Astrocyte of the spinal cord (primary cell): ENCODE measurements at regions not wholly inside any gene's neighbourhood (a gene's known extent, or its start where the extent isn't known, plus 50 kb on each side); places are given as distances from the start of the nearest gene placed in this dataset.

Experiments used
- DNase-seq: peaks from one replicate; pipeline ENCODE4 v3.0.0; 2011; ENCODE audit warnings: low read depth, low spot score
- H3K4me3 ChIP-seq: 2 replicates; pipeline ENCODE4 v1.5.1; 2011; ENCODE audit warnings: low read depth, mild to moderate bottlenecking, low read length, moderate library complexity
- CTCF ChIP-seq: IDR thresholded peaks from 2 replicates; pipeline ENCODE4 v1.5.1; 2012; ENCODE audit warnings: low read depth, mild to moderate bottlenecking, low read length, inconsistent platforms
- in situ Hi-C: cut with HindIII; loops from 2 replicates; pipeline ENCODE4 v1.10.0; 2017; ENCODE audit warnings: low sequenced_read_pairs

GRCh38 chr2:14749884-14750283, 117.4 kb downstream of the LRATD1 start:
- in situ Hi-C loops = no loop called here
- TF ChIP-seq CTCF = no peak
- DNase-seq = peak; percentile 21
- H3K4me3 ChIP-seq = no peak overlapping the region

- DNase-seq = no peak
- no peak overlapping the region for H3K4me3 ChIP-seq
- TF ChIP-seq CTCF = no peak
- in situ Hi-C loops = no loop called here
These were observed 117.9 kb downstream of the LRATD1 start for GRCh38 chr2:14750433-14750832.

- in situ Hi-C loops = no loop called here
- no peak overlapping the region for H3K4me3 ChIP-seq
- no peak for TF ChIP-seq CTCF
- no peak for DNase-seq
These were observed 119.1 kb downstream of the LRATD1 start for GRCh38 chr2:14751581-14751980.

- DNase-seq = no peak
- no peak for TF ChIP-seq CTCF
- in situ Hi-C loops = no loop called here
- H3K4me3 ChIP-seq = no peak overlapping the region
These were observed 119.8 kb downstream of the LRATD1 start for GRCh38 chr2:14752295-14752694.

GRCh38 chr2:14756122-14756541, 123.6 kb downstream of the LRATD1 start:
- no peak for TF ChIP-seq CTCF
- DNase-seq = peak; percentile 18
- in situ Hi-C loops = no loop called here
- H3K4me3 ChIP-seq = no peak overlapping the region

- in situ Hi-C loops = no loop called here
- DNase-seq = peak; percentile 81
- TF ChIP-seq CTCF = no peak
These were observed 124.6 kb downstream of the LRATD1 start for GRCh38 chr2:14756981-14757657.

More at GRCh38 chr2:14756981-14757657, 124.6 kb downstream of the LRATD1 start:
- no peak overlapping the region for H3K4me3 ChIP-seq
